ENCODE measurements at regions not wholly inside any gene's neighbourhood (a gene's known extent, or its start where the extent isn't known, plus 50 kb on each side); places are given as distances from the start of the nearest gene placed in this dataset.
"Not testable (repeated sequence)": the region's sequence is repeated elsewhere in the genome, so short reads cannot be mapped to it uniquely, and the experiment has no call there.

GRCh38 chr16:48681520-48681919 is 71.5 kb upstream of the N4BP1 start:
- no peaks in the 10 kb centered on the region for H3K9me3 ChIP-seq
- no peak for DNase-seq (ENCODE audit: low spot score)
- H3K27me3 ChIP-seq = no peaks in the 10 kb centered on the region
- H3K4me3 ChIP-seq = no peak overlapping the region
- H3K36me3 ChIP-seq = no peaks in the 10 kb centered on the region
- no peak overlapping the region for H3K27ac ChIP-seq
- H3K4me1 ChIP-seq = no peaks in the 10 kb centered on the region
- no peak for TF ChIP-seq CTCF (IDR thresholded peaks at IDR 0.05)

- TF ChIP-seq CTCF (IDR thresholded peaks at IDR 0.05) = no peak
- Histone ChIP-seq H3K9me3 (no peaks in the 10 kb centered on the region), H3K27me3 (no peaks in the 10 kb centered on the region), H3K36me3 (no peaks in the 10 kb centered on the region), H3K4me3 (no peak overlapping the region), H3K27ac (no peak overlapping the region), H3K4me1 (no peaks in the 10 kb centered on the region)
- DNase-seq (ENCODE audit: low spot score) = no peak
Observed at GRCh38 chr16:48680881-48681280, 70.9 kb upstream of the N4BP1 start.

GRCh38 chr16:48676836-48677235 is 66.9 kb upstream of the N4BP1 start:
- DNase-seq (ENCODE audit: low spot score) = no peak
- no peaks in the 10 kb centered on the region for H3K27me3 ChIP-seq
- TF ChIP-seq CTCF (IDR thresholded peaks at IDR 0.05) = no peak
- no peak overlapping the region for H3K27ac ChIP-seq
- no peak overlapping the region for H3K4me3 ChIP-seq
- H3K4me1 ChIP-seq = no peaks in the 10 kb centered on the region
- peaks cover 0 to 13% of the 10 kb centered on the region in 2 donors for H3K9me3 ChIP-seq
- H3K36me3 ChIP-seq = no peaks in the 10 kb centered on the region

GRCh38 chr16:48668184-48668583 is 58.2 kb upstream of the N4BP1 start:
- not testable (repeated sequence) for H3K27ac ChIP-seq; H3K4me3 ChIP-seq; H3K9me3 ChIP-seq; H3K27me3 ChIP-seq; H3K4me1 ChIP-seq; DNase-seq (ENCODE audit: low spot score); H3K36me3 ChIP-seq

- Histone ChIP-seq H3K9me3 (peaks cover 11 to 36% of the 10 kb centered on the region in 2 donors), H3K4me3 (no peak overlapping the region)
Observed at GRCh38 chr16:48659940-48660339, 50.0 kb upstream of the N4BP1 start.

More at GRCh38 chr16:48659940-48660339, 50.0 kb upstream of the N4BP1 start:
- Histone ChIP-seq H3K4me1 (no peaks in the 10 kb centered on the region), H3K36me3 (no peaks in the 10 kb centered on the region), H3K27ac (no peak overlapping the region), H3K27me3 (no peaks in the 10 kb centered on the region)
- DNase-seq (ENCODE audit: low spot score) = no peak
- no peak for TF ChIP-seq CTCF (IDR thresholded peaks at IDR 0.05)

Data from right atrium auricular region (tissue), 2 donors.